HEK293 (cell line): ENCODE measurements at regions not wholly inside any gene's neighbourhood (a gene's known extent, or its start where the extent isn't known, plus 50 kb on each side); places are given as distances from the start of the nearest gene placed in this dataset.

Experiments used
- GLI4 ChIP-seq: fragments of 450-650 bp; formaldehyde crosslinking; IDR thresholded peaks from 2 replicates; pipeline ENCODE4 v1.5.1; 2016; ENCODE audit warnings: missing biosample characterization, missing genetic modification characterization
- KLF10 ChIP-seq: fragments of 450-650 bp; IDR thresholded peaks from 2 replicates; pipeline ENCODE4 v1.5.1; 2018; ENCODE audit warnings: missing biosample characterization, mild to moderate bottlenecking, missing genetic modification characterization
- REPIN1 ChIP-seq: fragments of 450-650 bp; formaldehyde crosslinking; IDR thresholded peaks from 2 replicates; pipeline ENCODE4 v1.5.1; 2017; ENCODE audit warnings: missing biosample characterization, missing genetic modification characterization, low read depth
- TCF7L2 ChIP-seq: IDR thresholded peaks from 2 replicates; pipeline ENCODE4 v1.6.1; 2011; ENCODE audit warnings: low read depth, mild to moderate bottlenecking, inconsistent platforms, low read length, moderate library complexity, borderline replicate concordance
- TRIM28 ChIP-seq: IDR thresholded peaks from 2 replicates; pipeline ENCODE4 v1.6.1; 2011; ENCODE audit warnings: low read length, control low read depth, borderline replicate concordance
- ZBTB20 ChIP-seq: fragments of 450-650 bp; formaldehyde crosslinking; IDR thresholded peaks from 2 replicates; pipeline ENCODE4 v1.5.1; 2016; ENCODE audit warnings: missing biosample characterization, missing genetic modification characterization
- ZBTB21 ChIP-seq: fragments of 450-650 bp; formaldehyde crosslinking; IDR thresholded peaks from 2 replicates; pipeline ENCODE4 v1.5.1; 2017; ENCODE audit warnings: missing biosample characterization, missing genetic modification characterization
- ZBTB8A ChIP-seq: fragments of 450-650 bp; formaldehyde crosslinking; IDR thresholded peaks from 2 replicates; pipeline ENCODE4 v1.5.1; 2016; ENCODE audit warnings: missing biosample characterization, missing genetic modification characterization
- ZNF174 ChIP-seq: fragments of 450-650 bp; formaldehyde crosslinking; IDR thresholded peaks from 2 replicates; pipeline ENCODE4 v1.5.0; 2017; ENCODE audit warnings: missing biosample characterization, mild to moderate bottlenecking, missing genetic modification characterization
- ZNF184 ChIP-seq: fragments of 450-650 bp; IDR thresholded peaks from 2 replicates; pipeline ENCODE4 v1.5.1; 2018; ENCODE audit warnings: missing biosample characterization, mild to moderate bottlenecking, missing genetic modification characterization
- ZNF274 ChIP-seq, 2 experiments: fragments of 200-500 bp in 1 of 2; fragments of 450-650 bp in 1 of 2; sonication (Bioruptor generic) in 1 of 2; formaldehyde crosslinking in 1 of 2; IDR thresholded peaks; 2 replicates each; pipeline versions ENCODE4 v1.5.1 to v1.6.1; 2014 to 2016; ENCODE audit warnings: borderline replicate concordance in 1 of 2, inconsistent platforms in 1 of 2, low read length in 1 of 2, missing biosample characterization in 1 of 2, missing genetic modification characterization in 1 of 2
- ZNF341 ChIP-seq: fragments of 450-650 bp; formaldehyde crosslinking; IDR thresholded peaks from 2 replicates; pipeline ENCODE4; 2016; ENCODE audit warnings: low read depth, missing biosample characterization, missing genetic modification characterization
- TF ChIP-seq, protein P1 (sequence below): fragments of 450-650 bp; formaldehyde crosslinking; IDR thresholded peaks from 2 replicates; pipeline ENCODE4 v1.5.1; 2016; ENCODE audit warnings: missing biosample characterization, missing genetic modification characterization

DNA sequence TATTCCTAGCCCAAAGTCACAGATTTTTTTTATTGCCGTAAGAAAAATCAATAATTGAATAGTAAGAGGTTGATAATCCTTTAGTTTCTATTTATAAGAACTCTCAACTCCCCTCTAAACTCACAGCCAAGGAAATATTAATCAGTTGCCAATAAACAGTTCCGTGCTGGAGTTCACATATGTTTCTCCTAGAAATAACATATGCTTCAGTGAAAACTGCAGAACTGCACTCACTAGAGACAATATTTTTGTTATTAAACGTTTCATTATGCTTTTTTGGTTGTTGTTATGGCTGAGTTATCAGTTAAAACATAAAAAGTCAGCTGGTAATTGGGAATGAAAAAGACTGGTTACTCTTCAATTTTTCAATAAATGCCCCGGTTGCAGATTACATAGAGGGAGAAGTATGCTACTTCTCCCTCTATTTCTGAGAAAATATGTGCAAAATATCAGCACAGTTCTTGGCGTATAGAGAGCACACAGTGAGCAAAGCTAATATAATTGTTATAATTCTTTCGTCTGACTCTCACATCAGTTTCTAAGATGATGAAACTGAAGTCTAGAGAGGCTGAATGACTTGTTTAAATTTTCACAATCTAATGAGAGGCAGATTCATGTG lies 781.2 kb upstream of the GRM7 start:
- TF ChIP-seq, protein P1, sequence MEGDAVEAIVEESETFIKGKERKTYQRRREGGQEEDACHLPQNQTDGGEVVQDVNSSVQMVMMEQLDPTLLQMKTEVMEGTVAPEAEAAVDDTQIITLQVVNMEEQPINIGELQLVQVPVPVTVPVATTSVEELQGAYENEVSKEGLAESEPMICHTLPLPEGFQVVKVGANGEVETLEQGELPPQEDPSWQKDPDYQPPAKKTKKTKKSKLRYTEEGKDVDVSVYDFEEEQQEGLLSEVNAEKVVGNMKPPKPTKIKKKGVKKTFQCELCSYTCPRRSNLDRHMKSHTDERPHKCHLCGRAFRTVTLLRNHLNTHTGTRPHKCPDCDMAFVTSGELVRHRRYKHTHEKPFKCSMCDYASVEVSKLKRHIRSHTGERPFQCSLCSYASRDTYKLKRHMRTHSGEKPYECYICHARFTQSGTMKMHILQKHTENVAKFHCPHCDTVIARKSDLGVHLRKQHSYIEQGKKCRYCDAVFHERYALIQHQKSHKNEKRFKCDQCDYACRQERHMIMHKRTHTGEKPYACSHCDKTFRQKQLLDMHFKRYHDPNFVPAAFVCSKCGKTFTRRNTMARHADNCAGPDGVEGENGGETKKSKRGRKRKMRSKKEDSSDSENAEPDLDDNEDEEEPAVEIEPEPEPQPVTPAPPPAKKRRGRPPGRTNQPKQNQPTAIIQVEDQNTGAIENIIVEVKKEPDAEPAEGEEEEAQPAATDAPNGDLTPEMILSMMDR (tag by site-specific recombination), result no peak
- TF ChIP-seq ZNF274 (IDR thresholded peaks at IDR 0.05; ENCODE audit: low read length), result no peak
- no peak for TF ChIP-seq ZNF274 (tag by site-specific recombination; IDR thresholded peaks at IDR 0.05; ENCODE audit: borderline replicate concordance)
- TF ChIP-seq ZBTB20 (tag by site-specific recombination), result no peak
- no peak for TF ChIP-seq TRIM28
- TF ChIP-seq ZNF184 (tag by site-specific recombination), result no peak
- no peak for TF ChIP-seq TCF7L2
- no peak for TF ChIP-seq KLF10 (tag by site-specific recombination)
- TF ChIP-seq ZBTB21 (tag by site-specific recombination), result no peak
- no peak for TF ChIP-seq ZNF174
- TF ChIP-seq REPIN1, result no peak
- TF ChIP-seq ZBTB8A (tag by site-specific recombination), result no peak
- no peak for TF ChIP-seq ZNF341 (tag by site-specific recombination)
- TF ChIP-seq GLI4 (tag by site-specific recombination), result no peak
